ENCODE measurements at regions not wholly inside any gene's neighbourhood (a gene's known extent, or its start where the extent isn't known, plus 50 kb on each side); places are given as distances from the start of the nearest gene placed in this dataset.

- TF ChIP-seq CTCF (IDR thresholded peaks at IDR 0.05), result no peak
- no peak for TF ChIP-seq POLR2A (IDR thresholded peaks at IDR 0.05)
Measured at GRCh38 chr3:66747261-66747660, 246.4 kb upstream of the LRIG1 start.

All from heart left ventricle (tissue), 13 donors.